Stomach (tissue), 8 donors: ENCODE measurements at regions not wholly inside any gene's neighbourhood (a gene's known extent, or its start where the extent isn't known, plus 50 kb on each side); places are given as distances from the start of the nearest gene placed in this dataset.
A peak's percentile ranks its signal among the peaks of the same experiment; 100 is the strongest.
"Not testable (repeated sequence)": the region's sequence is repeated elsewhere in the genome, so short reads cannot be mapped to it uniquely, and the experiment has no call there.

Experiments used
- DNase-seq, 2 donors: peaks; one replicate each; pipeline versions ENCODE4 v3.0.0 to v3.0.0-alpha.2; 2013 to 2019
- H3K27ac ChIP-seq, 5 donors: fragments of 200-600 bp in 4 of 5; sonication (generic) in 4 of 5; one replicate each; pipeline ENCODE4 v1.5.1; 2013 to 2019; ENCODE audit warnings: mild to moderate bottlenecking in 1 of 5, moderate library complexity in 1 of 5
- H3K27me3 ChIP-seq, 3 donors: fragments of 200-600 bp; sonication (generic); one replicate each; pipeline ENCODE4 v1.5.1; 2017 to 2019; ENCODE audit warnings: mixed run types in 1 of 3
- H3K36me3 ChIP-seq, 4 donors: fragments of 200-600 bp; sonication (generic); 1 replicate in 3 of 4; 2 replicates in 1 of 4; pipeline ENCODE4 v1.5.1; 2016 to 2019
- H3K4me1 ChIP-seq, 4 donors: fragments of 200-600 bp; sonication (generic); one replicate each; pipeline ENCODE4 v1.5.1; 2016 to 2019
- H3K4me3 ChIP-seq, 4 donors: fragments of 200-600 bp; sonication (generic) in 3 of 4; one replicate each; pipeline ENCODE4 v1.5.1; 2016 to 2019; ENCODE audit warnings: mild to moderate bottlenecking in 1 of 4
- H3K9me3 ChIP-seq, 4 donors: fragments of 200-600 bp; sonication (generic); one replicate each; pipeline ENCODE4 v1.5.1; 2016 to 2019
- WGBS, 5 donors: extraction: QIAGEN DNeasy Blood & Tissue Kit in 3 of 5; methylation state at CpG; one replicate each; pipeline versions ENCODE4 v1.1.5 to v1.1.7; 2013 to 2018; 5-methylcytosine and 5-hydroxymethylcytosine counted together
- intact Hi-C: fragments of 100-400 bp; cut with DNase I; formaldehyde crosslinking; loops from one replicate; pipeline ENCODE4 v1.15.1; 2023; ENCODE audit warnings: low total_unique reads
- donor health status: healthy with polysubstance abuse.
- donor health status: Bipolar disorder and iron deficiency.
- donor health status: healthy.

DNA sequence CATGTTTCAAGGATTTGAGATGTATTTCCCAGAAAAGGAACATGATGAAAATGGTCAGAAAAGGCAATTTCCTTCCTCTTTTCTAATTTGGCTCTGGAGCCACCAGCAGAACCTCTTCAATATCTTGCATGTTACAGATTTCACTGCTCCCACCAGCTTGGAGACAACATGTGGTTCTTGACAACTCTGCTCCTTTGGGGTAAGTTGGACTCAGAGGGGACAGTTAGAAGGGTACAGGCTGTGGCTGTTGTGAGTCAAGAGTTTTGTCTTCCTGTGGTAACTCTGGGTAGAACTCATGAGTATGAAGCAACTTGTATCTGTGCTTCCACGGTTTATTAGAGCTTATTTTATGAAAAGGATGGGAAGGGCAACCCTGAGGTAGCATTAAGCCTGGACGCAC, 97.2 kb downstream of the FAM72C start:
- H3K4me1 ChIP-seq, H3K4me3 ChIP-seq, H3K27ac ChIP-seq, H3K9me3 ChIP-seq, DNase-seq, H3K27me3 ChIP-seq, intact Hi-C loops, H3K36me3 ChIP-seq: not testable (repeated sequence)
- WGBS, 5 donors = 22 to 79% (median 76%) methylated on average over 1 to 2 of the region's 2 CpGs; no CpG with 5 or more reads in 2 of the 5 donors

GRCh38 chr1:143873650-143874049, 98.1 kb downstream of the FAM72C start:
- 62 to 100% (median 80%) methylated on average over 1 to 3 of the region's 5 CpGs for WGBS, 5 donors
- H3K4me1 ChIP-seq, H3K27me3 ChIP-seq, H3K4me3 ChIP-seq, H3K36me3 ChIP-seq, DNase-seq, H3K27ac ChIP-seq, intact Hi-C loops, H3K9me3 ChIP-seq: not testable (repeated sequence)

DNA sequence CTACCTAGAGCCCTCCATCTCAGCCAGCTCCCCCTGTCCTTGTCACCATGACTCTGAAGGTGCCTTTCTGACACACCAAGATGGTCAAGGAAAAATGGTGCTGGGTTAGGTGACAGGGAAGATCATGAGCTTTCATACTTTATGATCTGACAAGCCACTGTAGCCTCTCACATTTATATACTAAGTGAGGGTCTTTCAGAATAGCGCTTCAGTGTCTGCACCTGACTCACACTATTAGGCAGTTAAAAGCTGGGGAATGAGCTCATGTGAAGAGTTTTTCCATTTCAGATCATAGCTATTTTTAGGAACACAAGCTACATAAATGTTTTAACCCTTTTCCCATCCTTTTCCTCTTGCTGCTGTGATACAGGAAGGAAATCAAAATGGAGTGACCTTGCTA, 101.4 kb downstream of the FAM72C start:
- H3K27me3 ChIP-seq, intact Hi-C loops, DNase-seq, H3K4me1 ChIP-seq, H3K36me3 ChIP-seq, H3K4me3 ChIP-seq, H3K27ac ChIP-seq, H3K9me3 ChIP-seq: not testable (repeated sequence)
- 83 to 100% (median 100%) methylated on average over 1 of the region's 1 CpG; no CpG with 5 or more reads in 2 of the 5 donors for WGBS, 5 donors

- H3K27ac ChIP-seq, H3K36me3 ChIP-seq, H3K4me3 ChIP-seq, H3K27me3 ChIP-seq, intact Hi-C loops, H3K4me1 ChIP-seq, H3K9me3 ChIP-seq: not testable (repeated sequence)
- peak in 1 of 2 donors; percentile 2 for DNase-seq
- 4 to 16% (median 9%) methylated on average over 3 of the region's 5 CpGs for WGBS, 5 donors
These were observed 104.1 kb downstream of the FAM72C start for GRCh38 chr1:143867590-143868220.

DNA sequence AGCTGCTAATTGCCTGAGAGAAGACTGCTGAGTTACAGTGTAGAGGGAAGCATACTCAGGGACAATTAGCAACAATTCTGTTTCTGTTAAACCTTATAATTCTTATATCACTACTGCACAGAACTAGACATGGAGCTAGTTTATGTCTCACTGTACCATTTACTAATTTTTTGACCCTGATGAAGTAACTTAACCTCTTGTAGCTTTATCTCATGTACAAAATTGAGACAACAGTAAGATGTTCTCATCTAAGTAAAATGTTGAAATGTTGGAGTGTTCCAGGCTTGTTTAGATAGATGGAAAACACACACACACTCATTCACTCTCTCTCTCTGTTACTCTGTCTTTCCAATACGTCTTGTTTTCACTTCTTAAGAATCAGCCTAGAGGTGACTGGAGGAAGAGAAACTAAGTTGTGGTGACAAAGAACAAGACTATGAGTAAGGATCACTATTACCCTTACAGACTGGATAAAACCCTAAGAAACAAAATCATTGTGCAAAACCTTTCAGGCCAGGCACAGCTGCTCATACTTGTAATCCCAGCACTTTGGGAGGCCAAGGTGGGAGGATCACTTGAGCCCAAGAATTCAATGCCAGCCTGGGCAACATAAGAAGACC, 107.8 kb downstream of the FAM72C start:
- intact Hi-C loops, H3K27me3 ChIP-seq, DNase-seq, H3K4me3 ChIP-seq, H3K36me3 ChIP-seq, H3K4me1 ChIP-seq, H3K27ac ChIP-seq, H3K9me3 ChIP-seq: not testable (repeated sequence)
- 34 to 63% (median 37%) methylated on average over 1 of the region's 1 CpG; no CpG with 5 or more reads in 2 of the 5 donors for WGBS, 5 donors

DNA sequence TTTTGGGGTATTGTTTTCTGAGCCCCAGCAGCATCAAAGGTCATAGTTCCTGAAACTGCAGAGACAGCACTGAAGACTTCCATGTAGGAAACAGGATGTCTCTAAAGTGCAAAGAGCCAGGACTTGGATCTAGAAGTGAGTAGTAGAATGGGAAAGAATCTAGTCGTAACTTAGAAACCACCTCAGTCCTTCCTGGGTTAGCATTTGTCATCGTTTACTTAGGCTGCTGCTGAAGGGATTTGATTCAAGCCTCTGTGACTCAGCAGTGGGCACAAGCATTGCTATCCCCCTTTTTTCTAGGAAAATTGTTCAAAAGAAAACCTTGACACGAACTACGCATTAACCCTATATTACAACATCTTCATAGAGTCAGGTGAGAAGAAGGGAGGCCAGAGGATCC, 109.1 kb downstream of the FAM72C start:
- H3K4me3 ChIP-seq, H3K9me3 ChIP-seq, H3K27ac ChIP-seq, H3K4me1 ChIP-seq, H3K27me3 ChIP-seq, H3K36me3 ChIP-seq, DNase-seq, intact Hi-C loops: not testable (repeated sequence)
- 60 to 70% (median 63%) methylated on average over 3 to 4 of the region's 4 CpGs; no CpG with 5 or more reads in 1 of the 5 donors for WGBS, 5 donors

GRCh38 chr1:143861306-143861705, 110.5 kb downstream of the FAM72C start:
- H3K9me3 ChIP-seq, intact Hi-C loops, H3K4me3 ChIP-seq, H3K36me3 ChIP-seq, H3K27me3 ChIP-seq, DNase-seq, H3K4me1 ChIP-seq, H3K27ac ChIP-seq: not testable (repeated sequence)
- WGBS, 5 donors = no CpG with 5 or more reads among the region's 1 CpG

DNA sequence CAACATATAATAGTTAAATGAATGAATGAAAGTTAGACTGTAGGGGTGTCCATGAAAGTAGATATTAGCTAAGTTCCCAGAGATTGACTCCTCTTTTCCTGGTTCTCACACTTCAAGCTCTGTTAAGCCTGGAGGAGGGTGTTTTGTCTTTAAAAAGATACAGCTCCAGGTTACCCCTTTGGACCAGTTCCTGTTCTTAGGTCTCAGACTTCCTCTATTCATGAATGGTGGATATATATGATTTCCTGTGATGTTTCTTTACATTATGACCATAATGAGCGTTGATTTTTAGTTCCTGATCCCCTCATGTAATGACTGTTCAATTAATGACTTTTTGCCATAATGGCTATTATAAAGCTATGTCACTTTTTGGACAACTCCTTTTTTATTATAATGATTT, 115.9 kb downstream of the FAM72C start:
- intact Hi-C loops, H3K27me3 ChIP-seq, H3K27ac ChIP-seq, H3K4me1 ChIP-seq, H3K9me3 ChIP-seq, H3K36me3 ChIP-seq, DNase-seq, H3K4me3 ChIP-seq: not testable (repeated sequence)
- no CpG with 5 or more reads among the region's 1 CpG for WGBS, 5 donors

- H3K36me3 ChIP-seq, H3K4me1 ChIP-seq, DNase-seq, intact Hi-C loops, H3K27ac ChIP-seq, H3K27me3 ChIP-seq, H3K9me3 ChIP-seq, H3K4me3 ChIP-seq: not testable (repeated sequence)
- WGBS, 5 donors = 80 to 86% methylated on average over 1 of the region's 2 CpGs; no CpG with 5 or more reads in 3 of the 5 donors
These were observed 117.7 kb downstream of the FAM72C start for GRCh38 chr1:143854069-143854468.

DNA sequence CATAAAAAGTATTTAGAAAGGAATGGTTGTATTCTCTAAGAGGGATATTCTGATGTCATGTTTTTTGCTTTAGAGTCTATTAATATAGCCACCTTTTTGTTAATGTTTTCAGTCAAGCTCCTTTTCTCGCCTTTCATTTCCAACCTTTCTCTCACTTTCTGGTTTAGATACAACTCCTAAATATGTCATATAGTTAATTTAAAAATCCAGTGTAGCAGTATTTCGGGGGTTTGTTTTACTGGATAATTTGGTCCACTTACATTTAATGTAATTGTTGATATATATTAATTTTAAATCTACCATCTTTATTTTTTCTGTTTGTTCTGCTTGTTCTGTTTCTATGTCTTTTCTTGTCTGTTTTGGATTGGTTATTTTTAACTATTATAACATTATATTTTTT, 121.1 kb downstream of the FAM72C start:
- H3K27ac ChIP-seq, H3K4me1 ChIP-seq, H3K9me3 ChIP-seq, H3K36me3 ChIP-seq, DNase-seq, intact Hi-C loops, H3K4me3 ChIP-seq, H3K27me3 ChIP-seq: not testable (repeated sequence)
- 81 to 97% (median 91%) methylated on average over 2 of the region's 2 CpGs for WGBS, 5 donors

- H3K27me3 ChIP-seq, intact Hi-C loops, H3K27ac ChIP-seq, H3K4me1 ChIP-seq, DNase-seq, H3K4me3 ChIP-seq, H3K9me3 ChIP-seq, H3K36me3 ChIP-seq: not testable (repeated sequence)
These were observed 122.9 kb downstream of the FAM72C start for GRCh38 chr1:143848859-143849258.

GRCh38 chr1:143845193-143845592, 126.6 kb downstream of the FAM72C start:
- H3K4me3 ChIP-seq, H3K27me3 ChIP-seq, intact Hi-C loops, H3K4me1 ChIP-seq, H3K36me3 ChIP-seq, H3K9me3 ChIP-seq, DNase-seq, H3K27ac ChIP-seq: not testable (repeated sequence)
- WGBS, 5 donors = 60 to 88% methylated on average over 1 of the region's 1 CpG; no CpG with 5 or more reads in 3 of the 5 donors
